HG02885 (cell line): ENCODE measurements at regions not wholly inside any gene's neighbourhood (a gene's known extent, or its start where the extent isn't known, plus 50 kb on each side); places are given as distances from the start of the nearest gene placed in this dataset.

Experiments used
- ATAC-seq: cut with Tn5 transposase; IDR thresholded peaks from one replicate; pipeline ENCODE4 v1.9.1; 2021; ENCODE audit warnings: mild to moderate bottlenecking; ENCODE audit not compliant: unreplicated experiment, poor library complexity

DNA sequence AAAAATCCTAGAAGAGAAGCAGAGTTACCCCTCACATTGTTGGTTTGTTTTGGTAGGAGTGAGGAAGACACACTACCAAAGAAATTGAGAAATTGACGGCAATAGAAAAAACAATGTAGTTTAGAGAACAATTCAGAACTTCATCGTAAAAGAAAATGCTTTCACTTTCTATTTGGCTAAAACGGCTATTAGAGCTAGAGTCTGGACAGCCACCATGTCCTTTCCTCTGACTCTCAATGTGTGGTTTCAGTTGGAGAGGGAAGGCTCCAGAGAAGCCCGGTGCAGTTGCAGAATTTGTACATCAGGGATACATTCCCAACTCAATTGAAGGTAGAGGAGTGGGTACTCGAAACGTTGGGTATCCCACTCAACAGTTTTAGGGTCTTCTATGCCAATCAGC is 535.3 kb downstream of the GALC start:
- no peak for ATAC-seq

DNA sequence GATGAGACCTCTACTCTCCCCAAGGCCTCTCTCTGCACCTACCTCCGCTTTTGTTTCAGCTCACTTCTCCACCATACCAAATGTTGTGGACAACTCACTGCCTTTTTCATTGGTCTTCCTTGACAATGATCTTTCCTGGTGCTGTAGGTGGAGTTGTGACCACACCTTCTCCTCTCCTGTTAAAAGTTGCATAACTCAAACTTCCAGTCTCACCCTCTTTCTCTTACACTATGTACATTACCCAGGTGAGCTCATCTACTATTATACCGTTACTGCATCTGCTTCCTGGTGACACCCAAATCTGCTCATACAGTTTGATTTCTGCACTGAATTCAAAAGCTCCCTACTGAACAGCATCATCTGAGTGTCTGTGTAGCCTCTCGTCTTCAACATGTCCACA is 542.8 kb downstream of the GALC start:
- no peak for ATAC-seq

DNA sequence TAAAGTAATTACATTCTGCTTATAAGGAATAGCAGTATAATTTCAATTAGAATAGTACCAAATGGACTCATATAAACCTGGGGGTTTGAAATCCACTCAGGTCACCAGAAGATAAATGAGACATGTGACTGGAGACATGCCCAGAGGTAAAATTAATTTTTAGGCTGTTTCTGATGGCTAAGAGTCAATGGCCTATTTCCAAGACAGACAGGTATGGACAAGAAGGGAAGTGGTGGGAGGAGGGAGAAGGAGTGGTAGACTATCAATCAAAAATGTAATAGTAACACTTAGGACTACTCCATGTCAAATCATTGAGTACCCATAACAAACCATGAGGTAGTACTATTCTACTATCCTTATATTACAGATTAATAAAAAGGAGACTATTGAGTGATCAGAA is 544.0 kb downstream of the GALC start:
- ATAC-seq, result no peak

GRCh38 chr14:87443787-87444186 is 549.2 kb downstream of the GALC start:
- ATAC-seq, result no peak

GRCh38 chr14:87443039-87443438 is 549.9 kb downstream of the GALC start:
- no peak for ATAC-seq

- ATAC-seq, result no peak
Observed at GRCh38 chr14:87437158-87437557, 555.8 kb downstream of the GALC start.

GRCh38 chr14:87434680-87435079 is 558.3 kb downstream of the GALC start:
- ATAC-seq, result no peak

GRCh38 chr14:87434011-87434410 is 559.0 kb downstream of the GALC start:
- no peak for ATAC-seq

GRCh38 chr14:87432698-87433097 is 560.3 kb downstream of the GALC start:
- ATAC-seq, result no peak

- no peak for ATAC-seq
Observed at GRCh38 chr14:87430810-87431209, 562.2 kb downstream of the GALC start.

- no peak for ATAC-seq
Observed at GRCh38 chr14:87430214-87430613, 562.8 kb downstream of the GALC start.

DNA sequence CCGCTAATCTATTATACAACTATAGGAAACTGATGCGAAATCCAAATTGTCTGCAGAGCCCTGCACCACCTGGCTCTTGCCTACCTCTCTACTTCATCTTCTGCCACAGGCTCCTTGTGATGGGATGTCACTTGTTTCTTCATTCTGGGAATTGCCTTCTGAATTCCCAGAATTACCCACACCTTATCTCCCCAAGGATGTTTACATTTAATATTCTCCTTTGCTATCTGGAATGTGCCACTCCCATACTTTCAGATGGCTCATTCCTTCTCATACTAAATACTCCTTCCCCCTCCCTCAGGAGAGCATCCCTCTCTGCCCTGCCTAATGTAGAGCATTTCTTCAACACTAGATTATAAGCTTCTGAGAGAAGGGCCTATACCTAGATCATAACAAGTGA is 573.1 kb downstream of the GALC start:
- no peak for ATAC-seq

GRCh38 chr14:87411370-87411769 is 581.6 kb downstream of the GALC start:
- no peak for ATAC-seq

DNA sequence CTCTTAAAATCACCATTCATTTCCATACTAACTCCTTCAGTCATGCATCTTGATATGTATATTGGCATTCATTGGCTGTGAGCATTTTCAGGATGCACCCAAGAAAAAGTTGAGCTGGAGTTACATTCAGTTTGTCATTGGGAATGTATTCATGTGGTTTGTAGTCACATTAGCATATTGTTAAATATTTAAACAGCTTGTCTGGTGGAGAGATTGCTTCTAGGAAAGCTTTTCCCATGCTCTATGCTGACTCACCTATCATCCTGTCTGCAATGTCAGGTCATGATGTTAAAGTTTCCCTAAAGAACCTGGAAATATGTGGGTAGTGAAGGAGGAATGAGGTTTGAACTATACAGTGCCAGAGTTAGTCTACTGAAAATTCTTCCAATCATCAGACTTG is 583.6 kb downstream of the GALC start:
- ATAC-seq, result no peak

GRCh38 chr14:87407344-87407743 is 585.6 kb downstream of the GALC start:
- no peak for ATAC-seq

GRCh38 chr14:87405563-87405962 is 587.4 kb downstream of the GALC start:
- no peak for ATAC-seq

DNA sequence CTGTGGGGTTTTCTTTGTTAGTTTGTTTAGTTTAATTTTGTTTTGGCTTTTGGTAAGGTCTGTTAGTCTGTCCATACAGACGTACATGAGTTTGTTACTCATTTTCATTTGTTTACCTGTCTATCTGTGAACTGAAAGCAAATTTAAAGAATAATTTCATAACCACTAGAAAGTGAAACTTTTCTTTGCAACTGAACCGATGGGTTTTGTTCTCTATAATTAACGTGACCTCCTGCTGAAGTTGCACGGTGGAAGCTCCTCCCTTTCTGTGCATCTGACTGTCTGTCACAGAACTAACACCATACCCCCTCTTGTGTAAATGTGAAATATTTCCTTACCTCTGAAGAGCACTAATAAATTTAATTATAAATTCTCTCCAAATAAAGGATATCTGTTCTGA is 595.5 kb downstream of the GALC start:
- ATAC-seq, result no peak

GRCh38 chr14:87391066-87391465 is 601.9 kb downstream of the GALC start:
- ATAC-seq, result no peak

DNA sequence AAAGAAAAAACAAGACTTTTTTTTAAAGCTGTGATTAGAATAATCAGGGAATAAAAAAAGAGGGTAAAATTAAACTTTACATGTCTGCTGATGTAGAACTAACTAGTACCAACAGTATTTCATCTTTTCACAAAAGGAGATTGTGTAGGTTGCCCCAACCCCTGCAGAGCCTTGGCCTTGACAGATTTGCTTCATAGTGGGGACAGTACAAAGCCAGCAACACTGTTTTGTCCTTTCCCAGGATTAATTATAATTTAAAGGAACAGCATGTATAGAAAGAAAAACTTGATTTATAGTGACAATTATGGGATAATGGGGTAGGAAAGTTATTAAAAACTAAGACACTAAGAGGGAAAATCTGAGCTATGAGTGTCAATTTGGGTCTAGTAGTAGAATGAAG is 604.0 kb downstream of the GALC start:
- no peak for ATAC-seq

GRCh38 chr14:87387806-87388205 is 605.2 kb downstream of the GALC start:
- ATAC-seq, result no peak

- no peak for ATAC-seq
Observed at GRCh38 chr14:87386524-87386923, 606.5 kb downstream of the GALC start.

DNA sequence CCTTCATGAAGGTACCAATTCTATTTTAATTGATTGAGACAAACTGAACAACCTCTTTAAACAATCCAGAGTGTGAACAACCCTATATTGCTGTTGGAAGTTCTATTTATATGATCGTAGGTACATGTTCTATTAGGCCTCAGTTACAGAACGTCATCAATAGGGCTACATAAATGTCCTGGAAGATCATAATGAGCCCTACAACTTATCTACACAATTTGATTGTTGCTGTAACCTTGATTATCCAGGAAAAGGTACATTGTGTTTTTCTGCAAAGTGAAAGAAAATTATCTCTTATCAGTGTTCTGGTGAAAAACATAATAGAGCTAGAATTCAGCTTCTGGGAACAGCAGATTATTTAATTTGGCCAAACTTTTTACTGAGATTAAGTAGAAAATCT is 612.9 kb downstream of the GALC start:
- ATAC-seq, result no peak

DNA sequence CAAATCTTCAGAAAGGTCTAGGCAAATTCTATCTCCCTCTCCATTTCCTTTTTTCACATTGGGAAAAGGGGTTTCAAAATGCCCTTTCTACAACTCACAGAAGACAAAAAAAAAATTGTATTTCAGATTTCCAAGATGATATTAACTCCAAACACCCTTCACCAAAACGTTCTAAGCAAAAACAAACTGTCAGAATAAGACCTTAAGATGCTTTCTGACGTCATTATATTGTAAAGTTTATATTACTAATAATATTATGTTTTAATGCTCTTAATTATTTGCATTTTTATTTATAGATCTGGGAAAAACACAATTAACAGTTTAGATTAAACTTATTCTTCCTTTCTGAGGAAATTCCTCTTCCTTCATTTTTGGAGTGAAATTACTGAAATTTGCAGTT is 624.2 kb downstream of the GALC start:
- ATAC-seq, result no peak
